Thoracic aorta (tissue), 2 donors: ENCODE measurements at regions not wholly inside any gene's neighbourhood (a gene's known extent, or its start where the extent isn't known, plus 50 kb on each side); places are given as distances from the start of the nearest gene placed in this dataset.

Experiments
- ATAC-seq: fragments of 150-250 bp; one replicate; pipeline ENCODE4 v1.8.0; 2017; ENCODE audit warnings: low read depth; ENCODE audit not compliant: insufficient number of reproducible peaks, low FRiP score
- DNase-seq: peaks from one replicate; pipeline ENCODE4 v3.0.0-alpha.2; 2020; ENCODE audit warnings: low spot score
- H3K27ac ChIP-seq, 2 donors: fragments of 200-600 bp; sonication (generic); 1 replicate in 1 of 2; 2 replicates in 1 of 2; pipeline ENCODE4 v1.5.1; 2016; ENCODE audit warnings: mild to moderate bottlenecking in 2 of 2, moderate library complexity in 2 of 2
- H3K27me3 ChIP-seq: fragments of 200-600 bp; sonication (generic); replicated peaks from 2 replicates; pipeline ENCODE4 v1.6.0; 2016; ENCODE audit warnings: mild to moderate bottlenecking; ENCODE audit not compliant: insufficient read depth
- H3K36me3 ChIP-seq: fragments of 200-600 bp; sonication (generic); one replicate; pipeline ENCODE4 v1.5.1; 2016
- H3K4me1 ChIP-seq, 2 donors: fragments of 200-600 bp; sonication (generic); 1 replicate in 1 of 2; 2 replicates in 1 of 2; pipeline versions ENCODE4 v1.5.1 to v1.6.0; 2016; ENCODE audit warnings: low read depth in 2 of 2, mild to moderate bottlenecking in 1 of 2; ENCODE audit not compliant: control insufficient read depth in 1 of 2
- H3K4me3 ChIP-seq: fragments of 200-600 bp; sonication (generic); 2 replicates; pipeline ENCODE4 v1.5.1; 2016; ENCODE audit warnings: mild to moderate bottlenecking
- H3K9me3 ChIP-seq: fragments of 200-600 bp; sonication (generic); 2 replicates; pipeline ENCODE4 v1.5.1; 2016
- TF ChIP-seq, protein P1 (sequence below): fragments of 200-600 bp; sonication (generic); IDR thresholded peaks from one replicate; pipeline ENCODE4 v1.5.1; 2019; ENCODE audit warnings: antibody characterized with exemption

DNA sequence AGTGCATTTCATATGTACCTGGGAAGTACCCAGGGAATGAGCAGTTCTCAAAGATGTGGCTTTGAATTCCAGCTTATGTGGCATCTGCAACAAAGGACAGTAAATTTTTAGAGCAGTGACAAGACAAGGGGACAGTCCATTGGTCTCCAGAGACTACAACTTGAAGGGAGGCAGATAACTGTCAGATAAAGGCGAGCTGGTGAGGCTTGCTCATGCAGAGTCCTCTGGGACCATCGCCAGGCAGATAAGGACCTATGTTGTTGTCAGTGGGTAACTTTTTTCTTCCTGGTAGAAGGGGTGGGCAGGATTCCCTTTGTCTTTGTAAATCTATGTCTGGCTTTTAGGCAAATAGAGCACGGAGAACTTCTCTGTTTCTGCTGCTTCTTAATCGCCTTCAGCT lies 120.2 kb downstream of the ICE1 start:
- DNase-seq (no peak), ATAC-seq (no peak)
- H3K27me3 ChIP-seq = no peaks in the 10 kb centered on the region
- no peaks in the 10 kb centered on the region for H3K4me1 ChIP-seq
- H3K4me3 ChIP-seq = no peak overlapping the region
- TF ChIP-seq, protein P1, sequence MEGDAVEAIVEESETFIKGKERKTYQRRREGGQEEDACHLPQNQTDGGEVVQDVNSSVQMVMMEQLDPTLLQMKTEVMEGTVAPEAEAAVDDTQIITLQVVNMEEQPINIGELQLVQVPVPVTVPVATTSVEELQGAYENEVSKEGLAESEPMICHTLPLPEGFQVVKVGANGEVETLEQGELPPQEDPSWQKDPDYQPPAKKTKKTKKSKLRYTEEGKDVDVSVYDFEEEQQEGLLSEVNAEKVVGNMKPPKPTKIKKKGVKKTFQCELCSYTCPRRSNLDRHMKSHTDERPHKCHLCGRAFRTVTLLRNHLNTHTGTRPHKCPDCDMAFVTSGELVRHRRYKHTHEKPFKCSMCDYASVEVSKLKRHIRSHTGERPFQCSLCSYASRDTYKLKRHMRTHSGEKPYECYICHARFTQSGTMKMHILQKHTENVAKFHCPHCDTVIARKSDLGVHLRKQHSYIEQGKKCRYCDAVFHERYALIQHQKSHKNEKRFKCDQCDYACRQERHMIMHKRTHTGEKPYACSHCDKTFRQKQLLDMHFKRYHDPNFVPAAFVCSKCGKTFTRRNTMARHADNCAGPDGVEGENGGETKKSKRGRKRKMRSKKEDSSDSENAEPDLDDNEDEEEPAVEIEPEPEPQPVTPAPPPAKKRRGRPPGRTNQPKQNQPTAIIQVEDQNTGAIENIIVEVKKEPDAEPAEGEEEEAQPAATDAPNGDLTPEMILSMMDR = no peak
- no peak overlapping the region for H3K27ac ChIP-seq
- H3K9me3 ChIP-seq = no peaks in the 10 kb centered on the region
- no peaks in the 10 kb centered on the region for H3K36me3 ChIP-seq

DNA sequence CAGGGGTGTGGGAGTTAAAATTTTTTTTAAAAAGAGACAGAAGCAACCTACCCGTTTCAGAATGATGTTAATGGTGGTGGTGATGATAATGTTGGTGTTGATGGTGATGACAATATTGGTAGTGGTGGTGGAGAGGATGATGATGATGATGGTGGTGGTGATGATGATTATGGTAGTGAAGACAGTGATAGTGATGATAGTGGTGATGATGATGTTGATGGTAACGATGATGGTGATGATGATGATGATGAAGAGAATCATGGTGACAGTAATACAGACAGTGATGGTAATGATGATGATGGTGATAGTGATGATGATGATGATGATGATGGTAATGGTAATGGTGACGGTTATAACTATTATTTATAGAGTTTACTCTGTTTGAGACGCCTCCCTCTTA lies 117.6 kb downstream of the ICE1 start:
- no peak for ATAC-seq
- Histone ChIP-seq H3K36me3 (no peaks in the 10 kb centered on the region), H3K27me3 (no peaks in the 10 kb centered on the region), H3K4me3 (no peak overlapping the region), H3K4me1 (no peaks in the 10 kb centered on the region), H3K9me3 (no peaks in the 10 kb centered on the region), H3K27ac (no peak overlapping the region)
- TF ChIP-seq, protein P1 = no peak
- no peak for DNase-seq
